ENCODE measurements at regions not wholly inside any gene's neighbourhood (a gene's known extent, or its start where the extent isn't known, plus 50 kb on each side); places are given as distances from the start of the nearest gene placed in this dataset.

DNA sequence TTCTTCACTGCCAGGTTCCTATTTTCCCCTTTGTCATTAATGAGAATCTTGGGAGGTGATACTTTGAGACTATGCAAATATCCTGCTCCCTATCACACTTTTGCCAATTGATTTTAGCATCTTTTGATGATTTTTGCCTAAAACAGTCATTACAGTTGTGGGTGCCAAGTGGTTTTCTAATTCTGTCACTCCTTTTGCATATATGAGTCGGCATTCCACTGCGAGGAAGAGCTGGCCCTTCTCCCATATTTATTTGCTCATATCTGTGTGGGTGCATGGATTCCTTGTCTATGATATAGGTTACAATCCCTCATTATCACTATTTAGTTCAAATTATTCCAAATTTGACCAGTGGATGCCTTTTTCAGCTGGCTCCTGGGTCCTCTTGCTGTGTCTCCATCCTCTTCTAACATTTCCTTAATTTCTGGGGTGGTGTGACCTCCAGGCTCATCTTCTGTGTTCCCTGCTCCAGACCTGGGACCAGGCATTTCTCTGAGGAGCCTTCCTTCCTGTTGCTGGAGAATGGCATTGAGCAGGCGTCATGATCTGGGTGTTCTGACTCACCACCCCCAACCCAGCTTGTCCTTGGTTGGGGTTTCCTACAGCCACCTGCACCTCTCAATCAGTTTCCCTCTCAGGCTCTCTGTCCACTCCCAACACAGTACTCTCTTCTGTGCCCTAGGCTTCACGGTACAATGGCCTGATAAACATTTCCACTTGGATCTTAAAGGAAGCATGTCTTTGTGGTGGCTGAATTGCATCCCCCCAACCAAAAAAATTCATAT is 106.7 kb downstream of the NXNL2 start:
- TF ChIP-seq CTCF (IDR thresholded peaks at IDR 0.05) (no peak), NRF1 (IDR thresholded peaks at IDR 0.05; ENCODE audit: low read depth, low read length) (no peak), EZH2phosphoT487 (IDR thresholded peaks at IDR 0.05; ENCODE audit: borderline replicate concordance, low read depth) (no peak), POLR2AphosphoS5 (IDR thresholded peaks at IDR 0.05; ENCODE audit: low read depth, low read length) (no peak), EP300 (IDR thresholded peaks at IDR 0.05; ENCODE audit: borderline replicate concordance in 1 of 2, low read depth in 1 of 2, low read length in 1 of 2) (no peak), USF2 (IDR thresholded peaks at IDR 0.05; ENCODE audit: borderline replicate concordance, low read depth, low read length) (no peak), NFIC (IDR thresholded peaks at IDR 0.05; ENCODE audit: borderline replicate concordance) (no peak), TEAD4 (IDR thresholded peaks at IDR 0.05; ENCODE audit: borderline replicate concordance, insufficient read depth) (no peak)
